Rectal smooth muscle tissue (tissue), 1 donor: ENCODE measurements at regions not wholly inside any gene's neighbourhood (a gene's known extent, or its start where the extent isn't known, plus 50 kb on each side); places are given as distances from the start of the nearest gene placed in this dataset.
"Not testable (repeated sequence)": the region's sequence is repeated elsewhere in the genome, so short reads cannot be mapped to it uniquely, and the experiment has no call there.

ENCODE experiments used
- H3K27ac ChIP-seq: one replicate; pipeline ENCODE4 v1.7.0; 2013; ENCODE audit warnings: low read depth, low read length, inconsistent platforms
- H3K27me3 ChIP-seq: one replicate; pipeline ENCODE4 v1.7.0; 2013; ENCODE audit warnings: low read length; ENCODE audit not compliant: control insufficient read depth, insufficient read depth
- H3K36me3 ChIP-seq: one replicate; pipeline ENCODE4 v1.7.0; 2013; ENCODE audit warnings: low read length; ENCODE audit not compliant: control insufficient read depth, insufficient read depth
- H3K4me1 ChIP-seq: one replicate; pipeline ENCODE4 v1.7.0; 2013; ENCODE audit warnings: low read length; ENCODE audit not compliant: control insufficient read depth, insufficient read depth
- H3K4me3 ChIP-seq: one replicate; pipeline ENCODE4 v1.7.0; 2013; ENCODE audit warnings: low read length
- H3K9ac ChIP-seq: one replicate; pipeline ENCODE4 v1.7.0; 2013; ENCODE audit warnings: low read length

- no peaks in the 10 kb centered on the region for H3K36me3 ChIP-seq
- peaks cover 5% of the 10 kb centered on the region for H3K4me1 ChIP-seq
Measured at GRCh38 chr4:127403471-127404084, 229.2 kb upstream of the INTU start.

GRCh38 chr4:127406187-127406586, 226.6 kb upstream of the INTU start:
- Histone ChIP-seq H3K27ac (no peak overlapping the region), H3K27me3 (no peaks in the 10 kb centered on the region), H3K36me3 (no peaks in the 10 kb centered on the region), H3K9ac (no peak overlapping the region), H3K4me3 (no peak overlapping the region), H3K4me1 (peaks cover 5% of the 10 kb centered on the region)

More at GRCh38 chr4:127403471-127404084, 229.2 kb upstream of the INTU start:
- Histone ChIP-seq H3K4me3 (no peak overlapping the region), H3K27ac (no peak overlapping the region), H3K9ac (no peak overlapping the region), H3K27me3 (no peaks in the 10 kb centered on the region)

GRCh38 chr4:127407572-127407971, 225.2 kb upstream of the INTU start:
- H3K27ac ChIP-seq, H3K9ac ChIP-seq, H3K4me1 ChIP-seq, H3K4me3 ChIP-seq, H3K36me3 ChIP-seq, H3K27me3 ChIP-seq: not testable (repeated sequence)

GRCh38 chr4:127410201-127410600, 222.6 kb upstream of the INTU start:
- H3K27ac ChIP-seq: no peak overlapping the region
- no peak overlapping the region for H3K4me3 ChIP-seq
- H3K27me3 ChIP-seq: no peaks in the 10 kb centered on the region
- no peak overlapping the region for H3K9ac ChIP-seq
- H3K4me1 ChIP-seq: no peaks in the 10 kb centered on the region
- no peaks in the 10 kb centered on the region for H3K36me3 ChIP-seq

- H3K27me3 ChIP-seq: no peaks in the 10 kb centered on the region
- H3K9ac ChIP-seq: no peak overlapping the region
- H3K27ac ChIP-seq: no peak overlapping the region
- no peak overlapping the region for H3K4me3 ChIP-seq
- H3K36me3 ChIP-seq: no peaks in the 10 kb centered on the region
- no peaks in the 10 kb centered on the region for H3K4me1 ChIP-seq
Measured at GRCh38 chr4:127410644-127411043, 222.1 kb upstream of the INTU start.

- H3K27me3 ChIP-seq: no peaks in the 10 kb centered on the region
- no peak overlapping the region for H3K27ac ChIP-seq
- H3K9ac ChIP-seq: no peak overlapping the region
- H3K4me1 ChIP-seq: peaks cover 5% of the 10 kb centered on the region
- no peak overlapping the region for H3K4me3 ChIP-seq
- no peaks in the 10 kb centered on the region for H3K36me3 ChIP-seq
Measured at GRCh38 chr4:127414951-127415606, 217.7 kb upstream of the INTU start.

GRCh38 chr4:127416115-127416514, 216.6 kb upstream of the INTU start:
- Histone ChIP-seq H3K27me3 (no peaks in the 10 kb centered on the region), H3K4me1 (peaks cover 5% of the 10 kb centered on the region), H3K27ac (no peak overlapping the region), H3K9ac (no peak overlapping the region), H3K4me3 (no peak overlapping the region), H3K36me3 (no peaks in the 10 kb centered on the region)

GRCh38 chr4:127417885-127418535, 214.7 kb upstream of the INTU start:
- peaks cover 5% of the 10 kb centered on the region for H3K4me1 ChIP-seq
- H3K4me3 ChIP-seq: no peak overlapping the region
- H3K36me3 ChIP-seq: no peaks in the 10 kb centered on the region
- no peak overlapping the region for H3K27ac ChIP-seq
- H3K9ac ChIP-seq: no peak overlapping the region
- no peaks in the 10 kb centered on the region for H3K27me3 ChIP-seq

GRCh38 chr4:127419431-127419830, 213.3 kb upstream of the INTU start:
- peaks cover 5% of the 10 kb centered on the region for H3K4me1 ChIP-seq
- no peaks in the 10 kb centered on the region for H3K36me3 ChIP-seq
- H3K27ac ChIP-seq: no peak overlapping the region
- no peaks in the 10 kb centered on the region for H3K27me3 ChIP-seq
- no peak overlapping the region for H3K9ac ChIP-seq
- no peak overlapping the region for H3K4me3 ChIP-seq

- Histone ChIP-seq H3K27ac (no peak overlapping the region), H3K9ac (no peak overlapping the region), H3K4me3 (no peak overlapping the region), H3K4me1 (peaks cover 5% of the 10 kb centered on the region), H3K36me3 (no peaks in the 10 kb centered on the region), H3K27me3 (no peaks in the 10 kb centered on the region)
Measured at GRCh38 chr4:127421437-127421836, 211.3 kb upstream of the INTU start.

GRCh38 chr4:127425202-127425845, 207.4 kb upstream of the INTU start:
- Histone ChIP-seq H3K4me1 (no peaks in the 10 kb centered on the region), H3K9ac (no peak overlapping the region), H3K4me3 (no peak overlapping the region), H3K36me3 (no peaks in the 10 kb centered on the region), H3K27ac (no peak overlapping the region), H3K27me3 (no peaks in the 10 kb centered on the region)

GRCh38 chr4:127425851-127426250, 206.9 kb upstream of the INTU start:
- Histone ChIP-seq H3K27ac (no peak overlapping the region), H3K9ac (no peak overlapping the region), H3K27me3 (no peaks in the 10 kb centered on the region), H3K36me3 (no peaks in the 10 kb centered on the region), H3K4me3 (no peak overlapping the region), H3K4me1 (no peaks in the 10 kb centered on the region)
